Breast epithelium (tissue), 3 donors: ENCODE measurements at regions not wholly inside any gene's neighbourhood (a gene's known extent, or its start where the extent isn't known, plus 50 kb on each side); places are given as distances from the start of the nearest gene placed in this dataset.

Source experiments
- POLR2A ChIP-seq: fragments of 450-650 bp; IDR thresholded peaks from one replicate; pipeline ENCODE4 v1.6.1; 2016; ENCODE audit warnings: antibody characterized with exemption, mild to moderate bottlenecking, moderate library complexity
- POLR2AphosphoS5 ChIP-seq, 3 donors: sonication (generic); formaldehyde crosslinking; IDR thresholded peaks; one replicate each; pipeline ENCODE4 v1.6.1; 2017; ENCODE audit warnings: antibody characterized with exemption in 3 of 3
- TF ChIP-seq, protein P1 (sequence below), 3 donors: fragments of 450-650 bp; IDR thresholded peaks; one replicate each; pipeline ENCODE4 v1.5.1; 2016 to 2017; ENCODE audit warnings: antibody characterized with exemption in 3 of 3, mild to moderate bottlenecking in 3 of 3, moderate library complexity in 3 of 3

DNA sequence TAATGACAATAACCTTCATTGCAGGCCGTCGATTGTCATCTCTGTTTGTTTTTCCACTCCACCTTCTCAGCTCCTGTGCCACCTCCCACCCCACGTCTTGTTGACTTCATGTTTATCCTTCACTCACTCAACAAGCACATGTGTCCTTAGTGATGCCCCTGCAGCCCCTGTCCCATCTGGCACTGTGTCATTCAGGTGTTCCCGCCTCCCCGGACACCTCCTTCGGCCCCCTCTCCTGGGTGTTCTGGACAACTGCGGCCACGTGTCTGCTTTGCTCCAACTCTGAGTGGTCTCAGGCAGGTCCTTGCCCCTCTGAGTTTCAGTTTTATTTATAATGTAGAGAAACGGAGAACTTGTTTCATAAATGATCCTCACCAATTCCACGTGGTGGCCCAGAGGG lies 91.0 kb upstream of the COL5A1 start:
- TF ChIP-seq, protein P1, sequence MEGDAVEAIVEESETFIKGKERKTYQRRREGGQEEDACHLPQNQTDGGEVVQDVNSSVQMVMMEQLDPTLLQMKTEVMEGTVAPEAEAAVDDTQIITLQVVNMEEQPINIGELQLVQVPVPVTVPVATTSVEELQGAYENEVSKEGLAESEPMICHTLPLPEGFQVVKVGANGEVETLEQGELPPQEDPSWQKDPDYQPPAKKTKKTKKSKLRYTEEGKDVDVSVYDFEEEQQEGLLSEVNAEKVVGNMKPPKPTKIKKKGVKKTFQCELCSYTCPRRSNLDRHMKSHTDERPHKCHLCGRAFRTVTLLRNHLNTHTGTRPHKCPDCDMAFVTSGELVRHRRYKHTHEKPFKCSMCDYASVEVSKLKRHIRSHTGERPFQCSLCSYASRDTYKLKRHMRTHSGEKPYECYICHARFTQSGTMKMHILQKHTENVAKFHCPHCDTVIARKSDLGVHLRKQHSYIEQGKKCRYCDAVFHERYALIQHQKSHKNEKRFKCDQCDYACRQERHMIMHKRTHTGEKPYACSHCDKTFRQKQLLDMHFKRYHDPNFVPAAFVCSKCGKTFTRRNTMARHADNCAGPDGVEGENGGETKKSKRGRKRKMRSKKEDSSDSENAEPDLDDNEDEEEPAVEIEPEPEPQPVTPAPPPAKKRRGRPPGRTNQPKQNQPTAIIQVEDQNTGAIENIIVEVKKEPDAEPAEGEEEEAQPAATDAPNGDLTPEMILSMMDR (IDR thresholded peaks at IDR 0.05) = no peak
- TF ChIP-seq POLR2AphosphoS5 (IDR thresholded peaks at IDR 0.05) = no peak
- TF ChIP-seq POLR2A = no peak
